ENCODE measurements at regions not wholly inside any gene's neighbourhood (a gene's known extent, or its start where the extent isn't known, plus 50 kb on each side); places are given as distances from the start of the nearest gene placed in this dataset.

GRCh38 chr2:57957238-57957637 lies 89.4 kb upstream of the VRK2 start:
- Histone ChIP-seq H3K9ac (ENCODE audit: low read length) (no peak overlapping the region), H3K4me3 (ENCODE audit: insufficient read depth, low read length, poor library complexity, severe bottlenecking) (no peak overlapping the region), H4K20me1 (ENCODE audit: low read depth, low read length) (no peaks in the 10 kb centered on the region), H3K4me2 (ENCODE audit: low read depth, low read length, poor library complexity, severe bottlenecking) (no peak overlapping the region), H3K36me3 (ENCODE audit: low read length) (no peaks in the 10 kb centered on the region), H3K27me3 (ENCODE audit: low read length) (no peaks in the 10 kb centered on the region), H2AFZ (ENCODE audit: low read depth, low read length, severe bottlenecking) (no peak overlapping the region), H3F3A (ENCODE audit: insufficient read depth) (no peaks in the 10 kb centered on the region), H3K9me3 (ENCODE audit: insufficient read depth, low read length) (no peaks in the 10 kb centered on the region), H3K79me2 (ENCODE audit: insufficient read depth, low read length) (no peaks in the 10 kb centered on the region), H3K27ac (ENCODE audit: low read depth, low read length) (no peak overlapping the region), H3K9me2 (replicated peaks; ENCODE audit: insufficient read depth, low read length) (no peaks in the 10 kb centered on the region)
- no peak for TF ChIP-seq EZH2phosphoT487 (conservative IDR thresholded peaks at IDR 0.05; ENCODE audit: low read length)
- no peak for TF ChIP-seq CTCF (IDR thresholded peaks at IDR 0.05; ENCODE audit: insufficient read depth, low read length, poor library complexity, severe bottlenecking)

GRCh38 chr2:57959390-57959789 lies 87.2 kb upstream of the VRK2 start:
- H3K4me3 ChIP-seq (ENCODE audit: insufficient read depth, low read length, poor library complexity, severe bottlenecking): no peak overlapping the region
- no peaks in the 10 kb centered on the region for H3K36me3 ChIP-seq (ENCODE audit: low read length)

GRCh38 chr2:57962861-57963260 lies 83.7 kb upstream of the VRK2 start:
- H3K4me3 ChIP-seq (ENCODE audit: insufficient read depth, low read length, poor library complexity, severe bottlenecking): no peak overlapping the region
- H3K27ac ChIP-seq (ENCODE audit: low read depth, low read length): no peak overlapping the region
- no peak overlapping the region for H3K9ac ChIP-seq (ENCODE audit: low read length)
- H3K9me3 ChIP-seq (ENCODE audit: insufficient read depth, low read length): no peaks in the 10 kb centered on the region
- no peaks in the 10 kb centered on the region for H3K36me3 ChIP-seq (ENCODE audit: low read length)
- H3K9me2 ChIP-seq (replicated peaks; ENCODE audit: insufficient read depth, low read length): no peaks in the 10 kb centered on the region
- H3K4me2 ChIP-seq (ENCODE audit: low read depth, low read length, poor library complexity, severe bottlenecking): no peak overlapping the region
- H4K20me1 ChIP-seq (ENCODE audit: low read depth, low read length): no peaks in the 10 kb centered on the region
- H3K27me3 ChIP-seq (ENCODE audit: low read length): no peaks in the 10 kb centered on the region
- H2AFZ ChIP-seq (ENCODE audit: low read depth, low read length, severe bottlenecking): no peak overlapping the region
- no peaks in the 10 kb centered on the region for H3F3A ChIP-seq (ENCODE audit: insufficient read depth)
- no peaks in the 10 kb centered on the region for H3K79me2 ChIP-seq (ENCODE audit: insufficient read depth, low read length)
- TF ChIP-seq CTCF (IDR thresholded peaks at IDR 0.05; ENCODE audit: insufficient read depth, low read length, poor library complexity, severe bottlenecking) (no peak), EZH2phosphoT487 (conservative IDR thresholded peaks at IDR 0.05; ENCODE audit: low read length) (no peak)

More at GRCh38 chr2:57959390-57959789, 87.2 kb upstream of the VRK2 start:
- Histone ChIP-seq H2AFZ (ENCODE audit: low read depth, low read length, severe bottlenecking) (no peak overlapping the region), H3K9me2 (replicated peaks; ENCODE audit: insufficient read depth, low read length) (no peaks in the 10 kb centered on the region), H3F3A (ENCODE audit: insufficient read depth) (no peaks in the 10 kb centered on the region), H3K27ac (ENCODE audit: low read depth, low read length) (no peak overlapping the region), H3K79me2 (ENCODE audit: insufficient read depth, low read length) (no peaks in the 10 kb centered on the region), H4K20me1 (ENCODE audit: low read depth, low read length) (no peaks in the 10 kb centered on the region), H3K9ac (ENCODE audit: low read length) (no peak overlapping the region), H3K9me3 (ENCODE audit: insufficient read depth, low read length) (no peaks in the 10 kb centered on the region), H3K27me3 (ENCODE audit: low read length) (no peaks in the 10 kb centered on the region), H3K4me2 (ENCODE audit: low read depth, low read length, poor library complexity, severe bottlenecking) (no peak overlapping the region)
- TF ChIP-seq CTCF (IDR thresholded peaks at IDR 0.05; ENCODE audit: insufficient read depth, low read length, poor library complexity, severe bottlenecking) (no peak), EZH2phosphoT487 (conservative IDR thresholded peaks at IDR 0.05; ENCODE audit: low read length) (no peak)

Measured in SU-DHL-6 (cell line).